Neuronal stem cell (in vitro differentiated cells): ENCODE measurements at regions not wholly inside any gene's neighbourhood (a gene's known extent, or its start where the extent isn't known, plus 50 kb on each side); places are given as distances from the start of the nearest gene placed in this dataset.

Experiments used
- DNase-seq: peaks from one replicate; pipeline ENCODE4 v3.0.0-alpha.2; 2013; ENCODE audit warnings: low spot score
- H2AFZ ChIP-seq: one replicate; pipeline ENCODE4 v1.6.1; 2013; ENCODE audit warnings: mild to moderate bottlenecking, low read length, inconsistent platforms
- H2AK5ac ChIP-seq: 2 replicates; pipeline ENCODE4 v1.6.1; 2013; ENCODE audit warnings: low read depth, mild to moderate bottlenecking, inconsistent platforms, low read length, moderate library complexity, mixed read lengths
- H2BK120ac ChIP-seq: 2 replicates; pipeline ENCODE4 v1.6.1; 2013; ENCODE audit warnings: low read depth, mild to moderate bottlenecking, inconsistent platforms, low read length, moderate library complexity, mixed read lengths
- H2BK12ac ChIP-seq: one replicate; pipeline ENCODE4 v1.6.1; 2013; ENCODE audit warnings: low read length, inconsistent platforms
- H2BK15ac ChIP-seq: 2 replicates; pipeline ENCODE4 v1.6.1; 2013; ENCODE audit warnings: mild to moderate bottlenecking, low read length, inconsistent platforms, mixed read lengths
- H2BK5ac ChIP-seq: one replicate; pipeline ENCODE4 v1.6.1; 2013; ENCODE audit warnings: inconsistent platforms, mild to moderate bottlenecking, low read length, moderate library complexity
- H3K14ac ChIP-seq: one replicate; pipeline ENCODE4 v1.6.1; 2013; ENCODE audit warnings: low read length, inconsistent platforms
- H3K18ac ChIP-seq: 2 replicates; pipeline ENCODE4 v1.6.1; 2013; ENCODE audit warnings: low read length, inconsistent platforms
- H3K23ac ChIP-seq: 2 replicates; pipeline ENCODE4 v1.6.1; 2013; ENCODE audit warnings: low read depth, mild to moderate bottlenecking, mixed read lengths, low read length, inconsistent platforms; ENCODE audit not compliant: poor library complexity
- H3K27ac ChIP-seq: replicated peaks from 3 replicates; pipeline ENCODE4 v1.5.1; 2013; ENCODE audit warnings: low read length, inconsistent platforms
- H3K27me3 ChIP-seq, 3 experiments: 2 replicates each; pipeline ENCODE4 v1.6.1; 2013; ENCODE audit warnings: low read length in 3 of 3, mild to moderate bottlenecking in 2 of 3, inconsistent platforms in 1 of 3, low read depth in 1 of 3, mixed read lengths in 1 of 3, moderate library complexity in 1 of 3; ENCODE audit not compliant: control insufficient read depth in 3 of 3, insufficient read depth in 3 of 3
- H3K36me3 ChIP-seq, 2 donors: replicated peaks in 1 of 2; 2 replicates each; pipeline ENCODE4 v1.6.1; 2013; ENCODE audit warnings: low read length in 2 of 2; ENCODE audit not compliant: control insufficient read depth in 2 of 2, insufficient read depth in 2 of 2
- H3K4ac ChIP-seq: 2 replicates; pipeline ENCODE4 v1.6.1; 2013; ENCODE audit warnings: inconsistent platforms, mild to moderate bottlenecking, low read length, moderate library complexity
- H3K4me1 ChIP-seq, 2 donors: 1 replicate in 1 of 2; 2 replicates in 1 of 2; pipeline ENCODE4 v1.6.1; 2013; ENCODE audit warnings: low read length in 2 of 2, low read depth in 1 of 2; ENCODE audit not compliant: control insufficient read depth in 2 of 2, insufficient read depth in 1 of 2
- H3K4me2 ChIP-seq: one replicate; pipeline ENCODE4 v1.6.1; 2013; ENCODE audit warnings: mild to moderate bottlenecking, low read length, inconsistent platforms; ENCODE audit not compliant: insufficient read depth, poor library complexity, severe bottlenecking
- H3K4me3 ChIP-seq, 2 donors: 2 replicates each; pipeline ENCODE4 v1.5.1; 2013; ENCODE audit warnings: low read length in 2 of 2, mild to moderate bottlenecking in 2 of 2, inconsistent platforms in 1 of 2, moderate library complexity in 1 of 2
- H3K79me1 ChIP-seq: one replicate; pipeline ENCODE4 v1.6.1; 2013; ENCODE audit warnings: low read depth, mild to moderate bottlenecking, inconsistent platforms, low read length, moderate library complexity
- H3K9ac ChIP-seq: one replicate; pipeline ENCODE4 v1.6.1; 2013; ENCODE audit warnings: mild to moderate bottlenecking, low read depth, low read length, inconsistent platforms; ENCODE audit not compliant: poor library complexity
- H3K9me3 ChIP-seq, 2 donors: replicated peaks in 1 of 2; 2 replicates each; pipeline versions ENCODE3 to v1.6.1; 2013; ENCODE audit warnings: low read length in 2 of 2, mild to moderate bottlenecking in 2 of 2, inconsistent platforms in 1 of 2, low read depth in 1 of 2, mixed read lengths in 1 of 2, moderate library complexity in 1 of 2; ENCODE audit not compliant: control insufficient read depth in 2 of 2, insufficient read depth in 1 of 2
- H4K8ac ChIP-seq: one replicate; pipeline ENCODE4 v1.6.1; 2013; ENCODE audit warnings: low read depth, mild to moderate bottlenecking, inconsistent platforms, low read length, moderate library complexity
- H4K91ac ChIP-seq: one replicate; pipeline ENCODE4 v1.6.1; 2013; ENCODE audit warnings: low read length, low read depth, mild to moderate bottlenecking, inconsistent platforms; ENCODE audit not compliant: poor library complexity
- WGBS, 2 donors: extraction: QIAGEN DNeasy Blood & Tissue Kit; methylation state at CpG; one replicate each; pipeline ENCODE4 v1.1.7; 2013; ENCODE audit warnings: missing lambda C conversion rate in 2 of 2, mixed read lengths in 1 of 2; ENCODE audit not compliant: insufficient read length in 2 of 2, insufficient replicate concordance in 1 of 2; ENCODE audit errors: extremely low coverage in 2 of 2; 5-methylcytosine and 5-hydroxymethylcytosine counted together

- Histone ChIP-seq H3K23ac (no peak overlapping the region), H3K4me2 (no peak overlapping the region), H2BK5ac (no peak overlapping the region), H3K9ac (no peak overlapping the region), H3K27me3 (no peaks in the 10 kb centered on the region), H3K36me3 (no peaks in the 10 kb centered on the region), H3K27ac (no peak overlapping the region), H3K4me3 (no peak overlapping the region), H3K9me3 (no peaks in the 10 kb centered on the region), H3K14ac (no peak overlapping the region), H4K91ac (no peak overlapping the region), H3K4me1 (no peaks in the 10 kb centered on the region), H3K18ac (no peak overlapping the region), H2AFZ (no peak overlapping the region), H4K8ac (no peak overlapping the region), H2BK15ac (no peak overlapping the region), H3K79me1 (no peaks in the 10 kb centered on the region), H2BK12ac (no peak overlapping the region), H2AK5ac (no peak overlapping the region), H3K4ac (no peak overlapping the region), H2BK120ac (no peak overlapping the region)
- no CpG with 5 or more reads among the region's 1 CpG for WGBS, 2 donors
- DNase-seq = no peak
These were observed 328.0 kb upstream of the PABPC4L start for GRCh38 chr4:134529629-134530028.

- Histone ChIP-seq H2AK5ac (no peak overlapping the region), H2BK12ac (no peak overlapping the region), H3K9ac (no peak overlapping the region), H3K4me1 (no peaks in the 10 kb centered on the region), H4K91ac (no peak overlapping the region), H3K14ac (no peak overlapping the region), H3K79me1 (no peaks in the 10 kb centered on the region), H2BK15ac (no peak overlapping the region), H2BK120ac (no peak overlapping the region), H3K36me3 (no peaks in the 10 kb centered on the region), H4K8ac (no peak overlapping the region), H3K4me3 (no peak overlapping the region), H2AFZ (peak overlapping the region; percentile 51), H3K27ac (no peak overlapping the region), H3K23ac (no peak overlapping the region), H3K4me2 (no peak overlapping the region), H3K4ac (no peak overlapping the region), H3K27me3 (no peaks in the 10 kb centered on the region), H2BK5ac (no peak overlapping the region), H3K18ac (no peak overlapping the region), H3K9me3 (no peaks in the 10 kb centered on the region)
- WGBS, 2 donors = no CpG with 5 or more reads among the region's 3 CpGs
- no peak for DNase-seq
These were observed 317.1 kb upstream of the PABPC4L start for GRCh38 chr4:134518574-134519217.

GRCh38 chr4:134510544-134510943 is 309.0 kb upstream of the PABPC4L start:
- no peak overlapping the region for H2BK5ac ChIP-seq
- no peaks in the 10 kb centered on the region for H3K36me3 ChIP-seq
- no peak overlapping the region for H3K27ac ChIP-seq
- WGBS, 2 donors = no CpG with 5 or more reads among the region's 2 CpGs
- H2AFZ ChIP-seq = no peak overlapping the region
- H3K9me3 ChIP-seq = no peaks in the 10 kb centered on the region
- no peak overlapping the region for H3K4ac ChIP-seq
- no peak overlapping the region for H3K4me2 ChIP-seq
- no peak overlapping the region for H4K8ac ChIP-seq
- no peak overlapping the region for H3K23ac ChIP-seq
- no peaks in the 10 kb centered on the region for H3K27me3 ChIP-seq
- H2BK120ac ChIP-seq = no peak overlapping the region
- no peak overlapping the region for H2BK15ac ChIP-seq
- no peak overlapping the region for H3K18ac ChIP-seq
- no peak overlapping the region for H3K14ac ChIP-seq
- DNase-seq = no peak
- no peak overlapping the region for H4K91ac ChIP-seq
- no peak overlapping the region for H3K4me3 ChIP-seq
- H3K4me1 ChIP-seq = no peaks in the 10 kb centered on the region
- no peak overlapping the region for H3K9ac ChIP-seq
- no peak overlapping the region for H2AK5ac ChIP-seq
- H2BK12ac ChIP-seq = no peak overlapping the region
- no peaks in the 10 kb centered on the region for H3K79me1 ChIP-seq

DNA sequence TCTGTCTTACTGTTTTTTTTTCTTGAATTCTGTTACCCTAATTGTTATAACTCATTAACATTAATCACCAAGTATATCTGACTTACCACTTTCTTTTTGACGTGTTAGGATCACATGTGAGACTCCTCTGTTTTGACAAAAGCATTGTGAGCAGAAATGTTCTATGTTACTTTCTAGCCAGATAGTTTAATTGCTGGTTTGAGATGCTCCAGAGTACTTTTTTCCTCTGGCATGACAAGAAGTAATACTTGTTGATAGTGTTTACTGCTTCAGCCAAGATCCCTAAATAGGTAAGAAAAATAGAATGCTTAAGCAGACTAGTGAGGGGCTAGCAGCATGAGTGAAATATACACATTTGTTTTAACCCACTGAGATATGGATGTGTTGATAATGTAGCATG is 303.9 kb upstream of the PABPC4L start:
- Histone ChIP-seq H3K18ac (no peak overlapping the region), H3K27ac (no peak overlapping the region), H3K4me1 (no peaks in the 10 kb centered on the region), H2AFZ (no peak overlapping the region), H3K14ac (no peak overlapping the region), H3K9ac (no peak overlapping the region), H3K36me3 (no peaks in the 10 kb centered on the region), H3K4me2 (no peak overlapping the region), H2BK5ac (no peak overlapping the region), H2AK5ac (no peak overlapping the region), H2BK12ac (no peak overlapping the region), H3K4me3 (no peak overlapping the region), H3K9me3 (no peaks in the 10 kb centered on the region), H3K4ac (no peak overlapping the region), H2BK120ac (no peak overlapping the region), H3K27me3 (no peaks in the 10 kb centered on the region), H4K8ac (no peak overlapping the region), H4K91ac (no peak overlapping the region), H3K79me1 (no peaks in the 10 kb centered on the region), H3K23ac (no peak overlapping the region), H2BK15ac (no peak overlapping the region)
- no peak for DNase-seq
- no CpG with 5 or more reads among the region's 1 CpG for WGBS, 2 donors
